ENCODE measurements at regions not wholly inside any gene's neighbourhood (a gene's known extent, or its start where the extent isn't known, plus 50 kb on each side); places are given as distances from the start of the nearest gene placed in this dataset.

DNA sequence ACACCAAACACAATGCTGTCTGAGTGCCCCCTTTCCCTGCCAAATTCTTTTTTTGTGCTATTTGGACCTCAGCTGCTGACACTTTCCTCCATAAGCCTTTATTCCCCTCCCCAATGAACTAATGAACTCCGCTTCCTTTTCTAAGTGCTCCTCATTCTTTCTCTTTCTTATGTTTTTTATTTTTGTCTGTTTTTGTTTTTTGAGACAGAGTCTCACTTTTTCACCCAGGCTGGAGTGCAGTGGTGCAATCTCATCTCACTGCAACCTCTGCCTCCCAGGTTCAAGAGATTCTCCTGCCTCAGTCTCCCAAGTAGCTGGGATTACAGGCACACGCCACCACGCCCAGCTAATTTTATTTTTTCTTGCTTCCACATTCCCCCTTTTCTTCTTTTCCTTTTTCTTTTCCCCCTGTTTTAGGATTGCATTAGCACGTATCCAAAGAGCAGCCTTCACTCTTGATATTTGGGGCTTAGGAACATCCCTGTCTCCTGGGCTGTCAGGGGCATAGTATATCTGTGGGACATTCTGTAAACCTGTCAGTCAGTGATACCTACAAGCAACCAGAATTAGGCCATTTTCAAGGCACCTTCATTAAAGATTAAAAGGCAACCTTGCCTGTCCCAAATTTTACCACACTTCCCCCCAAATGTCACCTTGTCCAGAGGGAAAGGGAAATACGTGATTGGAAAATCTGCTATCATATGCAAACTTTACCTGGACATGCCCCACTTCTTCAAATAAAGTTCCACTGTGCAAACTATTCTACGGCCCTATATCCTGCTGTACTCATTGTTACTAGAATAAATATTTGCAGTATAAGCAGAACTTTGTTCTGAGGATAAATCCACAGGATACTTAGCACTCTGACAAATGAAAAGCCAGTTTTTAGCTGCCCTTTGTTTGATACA lies 65.1 kb upstream of the ACSL3 start:
- Histone ChIP-seq H2BK12ac (ENCODE audit: insufficient read length, low read depth, low read length) (no peak overlapping the region), H2AK5ac (ENCODE audit: insufficient read length, low read length) (no peak overlapping the region), H3K56ac (ENCODE audit: insufficient read length, low read depth, low read length) (no peak overlapping the region), H3K4ac (ENCODE audit: low read depth, low read length) (no peak overlapping the region), H3K18ac (ENCODE audit: insufficient read length, low read depth, low read length) (no peak overlapping the region), H2BK15ac (ENCODE audit: low read depth, low read length) (no peak overlapping the region), H3K79me2 (ENCODE audit: insufficient read depth, low read length) (no peaks in the 10 kb centered on the region), H2BK5ac (ENCODE audit: insufficient read length, low read length) (no peak overlapping the region), H3K9me3 (ENCODE audit: control insufficient read depth, low read depth, low read length) (no peaks in the 10 kb centered on the region), H3T11ph (ENCODE audit: low read length) (no peak overlapping the region), H3K9ac (ENCODE audit: extremely low read depth, insufficient read length, low read length) (no peak overlapping the region), H3K27me3 (ENCODE audit: insufficient read depth, low read length) (no peaks in the 10 kb centered on the region), H3K23me2 (ENCODE audit: insufficient read length, low read depth, low read length, poor library complexity, severe bottlenecking) (no peaks in the 10 kb centered on the region), H4K91ac (ENCODE audit: insufficient read length, low read depth, low read length) (no peak overlapping the region), H3K79me1 (ENCODE audit: insufficient read depth, low read depth, low read length, poor library complexity, severe bottlenecking) (no peaks in the 10 kb centered on the region), H2BK120ac (ENCODE audit: low read depth, low read length, poor library complexity, severe bottlenecking) (no peak overlapping the region), H4K8ac (replicated peaks; ENCODE audit: insufficient read length, low read depth, low read length) (no peak overlapping the region), H4K5ac (ENCODE audit: insufficient read length, low read depth, low read length) (no peak overlapping the region), H3K4me1 (ENCODE audit: insufficient read depth, low read length) (peaks cover 3% of the 10 kb centered on the region; the same call in 1 of the 2 replicates), H3K14ac (ENCODE audit: insufficient read depth, low read length) (no peak overlapping the region), H2BK20ac (ENCODE audit: low read depth, low read length, poor library complexity, severe bottlenecking) (no peak overlapping the region), H4K20me1 (ENCODE audit: control insufficient read depth, insufficient read depth, insufficient read length) (no peaks in the 10 kb centered on the region), H2AFZ (ENCODE audit: low read length) (no peak overlapping the region), H3K4me2 (ENCODE audit: insufficient read depth, insufficient read length, low read length) (no peak overlapping the region), H3K23ac (ENCODE audit: insufficient read length, low read depth, low read length) (no peak overlapping the region), H3K27ac (ENCODE audit: insufficient read length, low read depth, low read length) (no peak overlapping the region)
- DNase-seq = no peak
- no peaks in the 10 kb centered on the region for H3K36me3 Mint-ChIP-seq (ENCODE audit: insufficient read depth in 1 of 3, low read depth in 3 of 3)
- H3K4me1 Mint-ChIP-seq = peaks cover 32 to 44% of the 10 kb centered on the region in 2 experiments
- TF ChIP-seq, protein P1, sequence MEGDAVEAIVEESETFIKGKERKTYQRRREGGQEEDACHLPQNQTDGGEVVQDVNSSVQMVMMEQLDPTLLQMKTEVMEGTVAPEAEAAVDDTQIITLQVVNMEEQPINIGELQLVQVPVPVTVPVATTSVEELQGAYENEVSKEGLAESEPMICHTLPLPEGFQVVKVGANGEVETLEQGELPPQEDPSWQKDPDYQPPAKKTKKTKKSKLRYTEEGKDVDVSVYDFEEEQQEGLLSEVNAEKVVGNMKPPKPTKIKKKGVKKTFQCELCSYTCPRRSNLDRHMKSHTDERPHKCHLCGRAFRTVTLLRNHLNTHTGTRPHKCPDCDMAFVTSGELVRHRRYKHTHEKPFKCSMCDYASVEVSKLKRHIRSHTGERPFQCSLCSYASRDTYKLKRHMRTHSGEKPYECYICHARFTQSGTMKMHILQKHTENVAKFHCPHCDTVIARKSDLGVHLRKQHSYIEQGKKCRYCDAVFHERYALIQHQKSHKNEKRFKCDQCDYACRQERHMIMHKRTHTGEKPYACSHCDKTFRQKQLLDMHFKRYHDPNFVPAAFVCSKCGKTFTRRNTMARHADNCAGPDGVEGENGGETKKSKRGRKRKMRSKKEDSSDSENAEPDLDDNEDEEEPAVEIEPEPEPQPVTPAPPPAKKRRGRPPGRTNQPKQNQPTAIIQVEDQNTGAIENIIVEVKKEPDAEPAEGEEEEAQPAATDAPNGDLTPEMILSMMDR (conservative IDR thresholded peaks at IDR 0.05) = no peak
- no CpG with 5 or more reads among the region's 6 CpGs for WGBS (ENCODE audit: extremely low coverage, insufficient read length, low lambda C conversion rate)
- no peaks in the 10 kb centered on the region for H3K9me3 Mint-ChIP-seq
- H3K4me3 Mint-ChIP-seq = no peak overlapping the region
- H3K27ac Mint-ChIP-seq = peak overlapping the region in 1 of 3 experiments; percentile 57; a peak in 4 of 7 replicates
- H3K27me3 Mint-ChIP-seq (ENCODE audit: low read depth) = peaks cover 1% of the 10 kb centered on the region; the same call in 1 of the 2 replicates

All from H9 (cell line).